Thyroid gland (tissue), 4 donors: ENCODE measurements at regions not wholly inside any gene's neighbourhood (a gene's known extent, or its start where the extent isn't known, plus 50 kb on each side); places are given as distances from the start of the nearest gene placed in this dataset.
"Not testable (repeated sequence)": the region's sequence is repeated elsewhere in the genome, so short reads cannot be mapped to it uniquely, and the experiment has no call there.

Experiments
- DNase-seq, 2 donors: peaks; one replicate each; pipeline ENCODE4 v3.0.0-alpha.2; 2019
- H3K27ac ChIP-seq, 3 donors: fragments of 200-600 bp; sonication (generic); 1 replicate in 2 of 3; 2 replicates in 1 of 3; pipeline ENCODE4 v1.5.1; 2016 to 2019; ENCODE audit warnings: mild to moderate bottlenecking in 1 of 3, moderate library complexity in 1 of 3
- H3K27me3 ChIP-seq: fragments of 200-600 bp; sonication (generic); one replicate; pipeline ENCODE4 v1.5.1; 2019
- H3K36me3 ChIP-seq, 2 donors: fragments of 200-600 bp; sonication (generic); one replicate each; pipeline ENCODE4 v1.5.1; 2016 to 2019
- H3K4me1 ChIP-seq, 2 donors: fragments of 200-600 bp; sonication (generic); one replicate each; pipeline ENCODE4 v1.5.1; 2017 to 2019
- H3K4me3 ChIP-seq, 3 donors: fragments of 200-600 bp; sonication (generic); replicated peaks in 1 of 3; 1 replicate in 2 of 3; 2 replicates in 1 of 3; pipeline ENCODE4 v1.5.1; 2016; ENCODE audit warnings: mild to moderate bottlenecking in 1 of 3
- H3K9me3 ChIP-seq: fragments of 200-600 bp; sonication (generic); one replicate; pipeline ENCODE4 v1.5.1; 2017
- CTCF ChIP-seq, 6 experiments: fragments of 200-600 bp in 3 of 6; fragments of 450-650 bp in 3 of 6; sonication (generic) in 3 of 6; IDR thresholded peaks; one replicate each; pipeline ENCODE4 v1.5.1; 2016 to 2019; ENCODE audit warnings: antibody characterized with exemption in 6 of 6, mild to moderate bottlenecking in 2 of 6, inconsistent platforms in 1 of 6, moderate library complexity in 1 of 6
- POLR2A ChIP-seq, 2 donors: fragments of 450-650 bp; IDR thresholded peaks; one replicate each; pipeline ENCODE4 v1.6.1; 2017; ENCODE audit warnings: antibody characterized with exemption in 2 of 2, mild to moderate bottlenecking in 2 of 2, moderate library complexity in 1 of 2
- WGBS, 2 donors: methylation state at CpG; one replicate each; pipeline ENCODE4 v1.1.5; 2017; 5-methylcytosine and 5-hydroxymethylcytosine counted together
- intact Hi-C: fragments of 100-400 bp; cut with DNase I; formaldehyde crosslinking; loops from one replicate; pipeline ENCODE4 v1.15.1; 2023

DNA sequence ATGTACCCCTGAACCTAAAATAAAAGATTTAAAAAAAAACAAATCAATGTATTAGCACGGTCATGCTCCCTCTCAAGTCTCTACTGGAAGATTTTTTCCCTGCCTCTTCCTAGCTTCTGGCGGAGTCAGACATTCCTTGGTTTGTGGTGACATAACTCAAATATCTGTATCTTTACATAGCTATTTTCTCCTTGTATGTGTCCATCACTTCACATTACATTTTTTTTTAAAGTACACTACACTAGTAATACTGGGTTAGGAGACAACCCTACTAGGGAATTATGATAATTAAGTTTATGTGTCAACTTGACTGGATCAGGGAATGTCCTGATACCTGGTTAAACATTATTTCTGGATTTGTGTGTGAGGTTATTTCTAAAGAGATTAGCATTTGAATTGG, 1197.9 kb downstream of the TECRL start:
- Histone ChIP-seq H3K27ac (no peak overlapping the region), H3K4me3 (no peak overlapping the region), H3K36me3 (no peaks in the 10 kb centered on the region), H3K4me1 (no peaks in the 10 kb centered on the region), H3K9me3 (no peaks in the 10 kb centered on the region), H3K27me3 (no peaks in the 10 kb centered on the region)
- intact Hi-C loops = no loop called here
- no peak for DNase-seq
- TF ChIP-seq CTCF (IDR thresholded peaks at IDR 0.05) (no peak), POLR2A (IDR thresholded peaks at IDR 0.05) (no peak)
- WGBS, 2 donors = 84% methylated on average over 2 of the region's 2 CpGs

GRCh38 chr4:63193029-63193428, 1216.2 kb downstream of the TECRL start:
- not testable (repeated sequence) for DNase-seq
- 92% methylated on average over 3 of the region's 3 CpGs for WGBS, 2 donors

DNA sequence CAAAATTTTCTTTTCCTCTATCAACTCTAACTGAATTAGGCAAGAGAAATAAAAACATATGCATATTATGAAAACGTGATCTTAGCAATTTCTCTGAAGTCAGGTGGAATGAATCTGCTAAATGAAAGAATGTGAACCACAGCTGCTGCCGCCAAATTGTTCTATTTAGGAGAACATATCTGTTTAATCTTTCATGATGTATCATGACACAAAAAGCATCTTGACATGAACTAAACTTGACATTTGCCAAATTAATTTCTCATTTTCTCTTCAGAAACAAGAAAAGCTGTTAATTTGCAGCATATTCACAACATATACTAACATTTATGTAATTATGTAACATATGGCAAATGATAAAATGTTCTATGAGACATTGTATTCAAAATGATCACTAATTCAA, 1237.9 kb downstream of the TECRL start:
- H3K4me3 ChIP-seq = no peak overlapping the region
- TF ChIP-seq POLR2A (IDR thresholded peaks at IDR 0.05) = no peak
- no peak for TF ChIP-seq CTCF (IDR thresholded peaks at IDR 0.05)
- 74 to 77% methylated on average over 2 of the region's 2 CpGs for WGBS, 2 donors
- H3K36me3 ChIP-seq = no peaks in the 10 kb centered on the region
- H3K4me1 ChIP-seq = no peaks in the 10 kb centered on the region
- no peak overlapping the region for H3K27ac ChIP-seq
- DNase-seq = no peak
- intact Hi-C loops = no loop called here
- no peaks in the 10 kb centered on the region for H3K9me3 ChIP-seq
- H3K27me3 ChIP-seq = no peaks in the 10 kb centered on the region

More at GRCh38 chr4:63193029-63193428, 1216.2 kb downstream of the TECRL start:
- H3K4me3 ChIP-seq, H3K36me3 ChIP-seq, H3K27ac ChIP-seq, H3K4me1 ChIP-seq, intact Hi-C loops, H3K9me3 ChIP-seq, H3K27me3 ChIP-seq: not testable (repeated sequence)

GRCh38 chr4:63170923-63171322, 1238.3 kb downstream of the TECRL start:
- TF ChIP-seq POLR2A (IDR thresholded peaks at IDR 0.05) = no peak
- no peak for TF ChIP-seq CTCF (IDR thresholded peaks at IDR 0.05)
- 75 to 82% methylated on average over 2 of the region's 2 CpGs for WGBS, 2 donors

GRCh38 chr4:63169836-63170235, 1239.4 kb downstream of the TECRL start:
- intact Hi-C loops = no loop called here

More at GRCh38 chr4:63170923-63171322, 1238.3 kb downstream of the TECRL start:
- DNase-seq = no peak
- intact Hi-C loops = no loop called here
- Histone ChIP-seq H3K4me1 (no peaks in the 10 kb centered on the region), H3K36me3 (no peaks in the 10 kb centered on the region), H3K9me3 (no peaks in the 10 kb centered on the region), H3K27me3 (no peaks in the 10 kb centered on the region), H3K27ac (no peak overlapping the region), H3K4me3 (no peak overlapping the region)

More at GRCh38 chr4:63169836-63170235, 1239.4 kb downstream of the TECRL start:
- H3K9me3 ChIP-seq = no peaks in the 10 kb centered on the region
- no peak overlapping the region for H3K27ac ChIP-seq
- H3K36me3 ChIP-seq = no peaks in the 10 kb centered on the region
- no peak for DNase-seq
- H3K27me3 ChIP-seq = no peaks in the 10 kb centered on the region
- TF ChIP-seq POLR2A (IDR thresholded peaks at IDR 0.05) (no peak), CTCF (IDR thresholded peaks at IDR 0.05) (no peak)
- no peak overlapping the region for H3K4me3 ChIP-seq
- WGBS, 2 donors = 76 to 84% methylated on average over 2 of the region's 2 CpGs
- no peaks in the 10 kb centered on the region for H3K4me1 ChIP-seq
